HCT116 (cell line): ENCODE measurements at regions not wholly inside any gene's neighbourhood (a gene's known extent, or its start where the extent isn't known, plus 50 kb on each side); places are given as distances from the start of the nearest gene placed in this dataset.

Experiments used
- ATAC-seq: fragments of 200-7000 bp; cut with Tn5 transposase; 2 replicates; pipeline ENCODE4 v1.9.1; 2020; ENCODE audit warnings: mild to moderate bottlenecking, moderate library complexity
- BruUV-seq: library from RNA; stranded (reverse); fragments of 400-500 nt; replicated peaks from 2 replicates; lab custom pipeline; 2021; lab: Mats Ljungman, UMichigan
- CTCF ChIA-PET: fragments of 300-600 bp; sonication (Branson Sonifier 250); formaldehyde crosslinking; loops from one replicate; lab custom pipeline; 2021; ENCODE audit warnings: antibody characterized with exemption; lab: Charles Lee
- POLR2A ChIA-PET: fragments of 300-600, 350-600 bp; sonication (Branson Sonifier 250); formaldehyde crosslinking; loops from one replicate; lab custom pipeline; 2021; ENCODE audit warnings: antibody characterized with exemption; lab: Charles Lee
- RAD21 ChIA-PET, 2 experiments: fragments of 300-600 bp; sonication (Branson Sonifier 250); formaldehyde crosslinking; loops; one replicate each; lab custom pipeline; 2023; ENCODE audit warnings: low total read pairs in 2 of 2; ENCODE audit not compliant: uncharacterized antibody in 2 of 2, unreplicated experiment in 2 of 2, low non-redundant PET in 1 of 2; lab: Charles Lee
- DNase-seq: peaks from one replicate; pipeline ENCODE4 v3.0.0-alpha.2; 2010; ENCODE audit warnings: low read depth, low spot score
- H2AFZ ChIP-seq: fragments of 200-600 bp; shearing (Covaris generic), sonication (generic); 2 replicates; pipeline ENCODE4 v1.6.1; 2017; ENCODE audit warnings: low read depth, mixed run types, mixed read lengths, antibody characterized with exemption, low read length; ENCODE audit not compliant: poor library complexity, severe bottlenecking
- H3K27ac ChIP-seq: 2 replicates; pipeline ENCODE4 v1.5.1; 2012; ENCODE audit warnings: low read depth, low read length
- H3K27me3 ChIP-seq: fragments of 200-600 bp; sonication (generic); 2 replicates; pipeline ENCODE4 v1.6.1; 2016; ENCODE audit warnings: mixed run types, low read length, mixed read lengths; ENCODE audit not compliant: insufficient read depth
- H3K36me3 ChIP-seq, 2 experiments: fragments of 200-500 bp in 1 of 2; fragments of 200-600 bp in 1 of 2; sonication (Bioruptor generic) in 1 of 2; sonication (generic) in 1 of 2; 2 replicates each; pipeline versions ENCODE4 v1.5.1 to v1.6.1; 2014 to 2016; ENCODE audit warnings: low read length in 2 of 2, inconsistent platforms in 1 of 2, mixed read lengths in 1 of 2, mixed run types in 1 of 2; ENCODE audit not compliant: insufficient read depth in 2 of 2, control insufficient read depth in 1 of 2
- H3K4me1 ChIP-seq, 2 experiments: fragments of 200-600 bp in 1 of 2; sonication (generic) in 1 of 2; 2 replicates each; pipeline versions ENCODE4 v1.5.1 to v1.6.1; 2012 to 2017; ENCODE audit warnings: low read length in 2 of 2, inconsistent platforms in 1 of 2, mild to moderate bottlenecking in 1 of 2, mixed read lengths in 1 of 2, mixed run types in 1 of 2, moderate library complexity in 1 of 2; ENCODE audit not compliant: insufficient read depth in 2 of 2, control insufficient read depth in 1 of 2
- H3K4me2 ChIP-seq: fragments of 200-600 bp; sonication (generic); 2 replicates; pipeline ENCODE4 v1.6.1; 2017; ENCODE audit warnings: mixed run types, low read length, mixed read lengths
- H3K4me3 ChIP-seq, 2 experiments: fragments of 200-600 bp in 1 of 2; sonication (generic) in 1 of 2; replicated peaks in 1 of 2; 2 replicates each; pipeline ENCODE4 v1.5.1; 2011 to 2016; ENCODE audit warnings: low read length in 2 of 2, control low read depth in 1 of 2, low read depth in 1 of 2, mild to moderate bottlenecking in 1 of 2, mixed read lengths in 1 of 2, mixed run types in 1 of 2
- H3K79me2 ChIP-seq: fragments of 200-600 bp; sonication (generic); 2 replicates; pipeline ENCODE4 v1.6.1; 2017; ENCODE audit warnings: mild to moderate bottlenecking, mixed run types, low read length, moderate library complexity, mixed read lengths; ENCODE audit not compliant: insufficient read depth
- H3K9ac ChIP-seq: fragments of 200-600 bp; sonication (generic); 2 replicates; pipeline ENCODE4 v1.6.1; 2016; ENCODE audit warnings: low read length, mixed read lengths
- H3K9me2 ChIP-seq: fragments of 200-600 bp; sonication (generic), shearing (Covaris generic); 2 replicates; pipeline ENCODE4 v1.6.1; 2017; ENCODE audit warnings: mixed run types, mild to moderate bottlenecking, moderate library complexity; ENCODE audit not compliant: insufficient read depth
- H3K9me3 ChIP-seq, 2 experiments: fragments of 200-500 bp in 1 of 2; fragments of 200-600 bp in 1 of 2; sonication (Bioruptor generic) in 1 of 2; sonication (generic) in 1 of 2; 2 replicates each; pipeline ENCODE4 v1.6.1; 2014 to 2017; ENCODE audit warnings: low read length in 2 of 2, mixed read lengths in 2 of 2, inconsistent platforms in 1 of 2, low read depth in 1 of 2, mild to moderate bottlenecking in 1 of 2, mixed run types in 1 of 2, moderate library complexity in 1 of 2; ENCODE audit not compliant: control insufficient read depth in 1 of 2, insufficient read depth in 1 of 2
- H4K20me1 ChIP-seq: fragments of 200-600 bp; sonication (generic), shearing (Covaris generic); 2 replicates; pipeline ENCODE4 v1.6.1; 2017; ENCODE audit warnings: mixed run types, mild to moderate bottlenecking, moderate library complexity; ENCODE audit not compliant: insufficient read depth
- CBX3 ChIP-seq: IDR thresholded peaks from 2 replicates; pipeline ENCODE4 v1.6.1; 2012; ENCODE audit warnings: low read depth
- EGR1 ChIP-seq: IDR thresholded peaks from 2 replicates; pipeline ENCODE4 v1.6.1; 2012; ENCODE audit warnings: low read depth
- ELF1 ChIP-seq: IDR thresholded peaks from 2 replicates; pipeline ENCODE4 v1.6.1; 2012; ENCODE audit warnings: low read depth, borderline replicate concordance
- JUND ChIP-seq: IDR thresholded peaks from 2 replicates; pipeline ENCODE4 v1.6.1; 2012
- POLR2A ChIP-seq: IDR thresholded peaks from 2 replicates; pipeline ENCODE4 v1.7.0; 2011; ENCODE audit warnings: borderline replicate concordance; ENCODE audit not compliant: insufficient read depth, insufficient read length; ENCODE audit errors: extremely low read depth
- POLR2AphosphoS5 ChIP-seq: IDR thresholded peaks from 2 replicates; pipeline ENCODE4 v1.6.1; 2011; ENCODE audit warnings: mild to moderate bottlenecking, low read depth, low read length, moderate library complexity
- REST ChIP-seq: IDR thresholded peaks from 2 replicates; pipeline ENCODE4 v1.6.1; 2012; ENCODE audit warnings: low read depth
- SRF ChIP-seq: IDR thresholded peaks from 2 replicates; pipeline ENCODE4 v1.6.1; 2012; ENCODE audit warnings: low read depth
- TCF7L2 ChIP-seq: IDR thresholded peaks from 2 replicates; pipeline ENCODE4 v1.7.0; 2011; ENCODE audit warnings: borderline replicate concordance, inconsistent platforms; ENCODE audit not compliant: insufficient read depth, insufficient read length; ENCODE audit errors: extremely low read depth
- YY1 ChIP-seq: IDR thresholded peaks from 2 replicates; pipeline ENCODE4 v1.6.1; 2011; ENCODE audit warnings: low read length, low read depth, moderate library complexity, mild to moderate bottlenecking; ENCODE audit not compliant: insufficient replicate concordance; ENCODE audit errors: extremely low read depth
- intact Hi-C: fragments of 100-400 bp; cut with micrococcal nuclease; formaldehyde crosslinking; loops from 2 replicates; pipeline ENCODE4 v1.10.0; 2022

- TF ChIP-seq SRF (no peak), ELF1 (no peak), POLR2AphosphoS5 (no peak), CBX3 (no peak), EGR1 (no peak), JUND (no peak), YY1 (no peak), POLR2A (no peak), TCF7L2 (no peak), REST (no peak)
- Histone ChIP-seq H3K79me2 (no peaks in the 10 kb centered on the region), H3K4me3 (no peak overlapping the region), H4K20me1 (no peaks in the 10 kb centered on the region), H3K27ac (no peak overlapping the region), H3K9me2 (no peaks in the 10 kb centered on the region), H3K9ac (no peak overlapping the region), H3K27me3 (no peaks in the 10 kb centered on the region), H3K4me1 (no peaks in the 10 kb centered on the region), H3K9me3 (peaks cover 3 to 31% of the 10 kb centered on the region in 2 experiments; a peak in 2 of 4 replicates), H2AFZ (no peak overlapping the region), H3K4me2 (no peak overlapping the region), H3K36me3 (no peaks in the 10 kb centered on the region)
- DNase-seq, result no peak
- RAD21 ChIA-PET, result no interaction called here
- no TSS peak for BruUV-seq
- POLR2A ChIA-PET, result no interaction called here
- CTCF ChIA-PET, result no interaction called here
- no peak for ATAC-seq
- intact Hi-C loops, result no loop called here
These were observed 277.3 kb upstream of the FAT3 start for GRCh38 chr11:91947215-91947820.
